Astrocyte (in vitro differentiated cells and primary cell): ENCODE measurements at regions not wholly inside any gene's neighbourhood (a gene's known extent, or its start where the extent isn't known, plus 50 kb on each side); places are given as distances from the start of the nearest gene placed in this dataset.

ENCODE experiments used
- DNase-seq: peaks from one replicate; pipeline ENCODE4 v3.0.0-alpha.2; 2010; ENCODE audit warnings: low read depth
- FAIRE-seq: peaks from 2 replicates; lab custom pipeline; 2011; peaks lifted over from hg19 to GRCh38; lab: Jason Lieb, UNC
- H2AFZ ChIP-seq: 2 replicates; pipeline ENCODE4 v1.6.0; 2012; ENCODE audit warnings: low read depth, low read length, inconsistent platforms
- H3K27ac ChIP-seq: 2 replicates; pipeline ENCODE4 v1.5.1; 2011; ENCODE audit warnings: low read depth, low read length, inconsistent platforms
- H3K27me3 ChIP-seq: 2 replicates; pipeline ENCODE4 v1.6.0; 2011; ENCODE audit warnings: low read length, inconsistent platforms; ENCODE audit not compliant: insufficient read depth
- H3K36me3 ChIP-seq: 2 replicates; pipeline ENCODE4 v1.5.1; 2011; ENCODE audit warnings: low read length, inconsistent platforms; ENCODE audit not compliant: insufficient read depth
- H3K4me1 ChIP-seq: 2 replicates; pipeline ENCODE4 v1.5.1; 2011; ENCODE audit warnings: low read length, inconsistent platforms; ENCODE audit not compliant: insufficient read depth
- H3K4me2 ChIP-seq: 2 replicates; pipeline ENCODE4 v1.6.0; 2012; ENCODE audit warnings: low read length, inconsistent platforms
- H3K4me3 ChIP-seq: 2 replicates; pipeline ENCODE4 v1.5.1; 2011; ENCODE audit warnings: low read depth, mild to moderate bottlenecking, low read length, inconsistent platforms; ENCODE audit not compliant: insufficient read depth
- H3K79me2 ChIP-seq: 2 replicates; pipeline ENCODE4 v1.6.0; 2012; ENCODE audit warnings: mild to moderate bottlenecking, low read length, inconsistent platforms; ENCODE audit not compliant: insufficient read depth
- H3K9ac ChIP-seq: 2 replicates; pipeline ENCODE4 v1.6.0; 2012; ENCODE audit warnings: mild to moderate bottlenecking, low read length, inconsistent platforms
- H3K9me3 ChIP-seq: 2 replicates; pipeline ENCODE4 v1.5.1; 2012; ENCODE audit warnings: low read depth, mild to moderate bottlenecking, low read length, inconsistent platforms; ENCODE audit not compliant: insufficient read depth
- H4K20me1 ChIP-seq: 2 replicates; pipeline ENCODE4 v1.6.0; 2012; ENCODE audit warnings: low read length, inconsistent platforms; ENCODE audit not compliant: insufficient read depth
- H3K27ac Mint-ChIP-seq: one replicate; pipeline ENCODE4 v1.8.0; 2021; ENCODE audit warnings: mild to moderate bottlenecking, mixed read lengths; ENCODE audit not compliant: unreplicated experiment
- H3K27me3 Mint-ChIP-seq: one replicate; pipeline ENCODE4 v1.8.0; 2021; ENCODE audit warnings: low read depth, mixed read lengths; ENCODE audit not compliant: unreplicated experiment
- H3K36me3 Mint-ChIP-seq: one replicate; pipeline ENCODE4 v1.8.0; 2021; ENCODE audit warnings: low read depth, mixed read lengths; ENCODE audit not compliant: unreplicated experiment
- H3K4me1 Mint-ChIP-seq: one replicate; pipeline ENCODE4 v1.8.0; 2021; ENCODE audit warnings: low read depth, mixed read lengths; ENCODE audit not compliant: unreplicated experiment
- H3K4me3 Mint-ChIP-seq: one replicate; pipeline ENCODE4 v1.8.0; 2021; ENCODE audit warnings: mild to moderate bottlenecking, moderate library complexity, mixed read lengths; ENCODE audit not compliant: unreplicated experiment
- H3K9me3 Mint-ChIP-seq: one replicate; pipeline ENCODE4 v1.8.0; 2021; ENCODE audit warnings: mild to moderate bottlenecking, mixed read lengths; ENCODE audit not compliant: unreplicated experiment
- CTCF ChIP-seq: IDR thresholded peaks from 2 replicates; pipeline ENCODE4 v1.5.1; 2011; ENCODE audit warnings: low read depth, mild to moderate bottlenecking, inconsistent platforms, low read length, moderate library complexity; ENCODE audit not compliant: insufficient read depth
- EZH2 ChIP-seq: IDR thresholded peaks from 2 replicates; pipeline ENCODE4 v1.6.1; 2012; ENCODE audit warnings: mild to moderate bottlenecking, low read length, inconsistent platforms; ENCODE audit not compliant: insufficient read depth

DNA sequence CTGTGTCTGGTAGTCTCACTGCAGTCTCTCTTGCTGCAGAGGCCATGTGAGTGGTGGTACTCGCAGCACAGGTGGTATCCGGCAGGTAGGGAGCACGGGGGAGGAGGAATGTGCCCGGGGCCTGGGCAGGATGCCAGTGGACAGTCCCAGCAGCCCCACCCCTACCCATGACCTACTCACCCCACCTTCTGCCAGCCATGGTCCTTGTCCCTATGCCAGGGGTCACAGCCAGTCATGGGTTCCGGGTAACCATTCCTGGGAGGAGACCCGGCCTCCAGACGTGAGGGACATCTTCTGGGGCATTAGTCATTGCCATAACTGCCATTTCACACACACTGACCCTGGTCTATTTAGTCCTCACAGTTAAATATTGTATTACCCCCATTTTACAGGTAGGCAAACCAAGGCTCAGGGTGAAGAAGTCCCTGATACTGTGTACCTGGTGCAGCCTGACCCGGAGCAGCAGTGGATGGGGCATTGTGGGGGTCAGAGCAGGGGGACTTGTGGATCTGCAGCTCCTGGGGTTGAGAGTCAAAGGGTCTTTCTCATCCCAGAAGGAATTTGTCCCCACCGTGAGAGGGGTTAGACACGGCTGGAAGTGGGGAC is 58.8 kb upstream of the TAC4 start:
- TF ChIP-seq CTCF (no peak), EZH2 (no peak)
- H3K4me2 ChIP-seq = no peak overlapping the region
- H3K36me3 Mint-ChIP-seq = no peaks in the 10 kb centered on the region
- no peaks in the 10 kb centered on the region for H4K20me1 ChIP-seq
- H2AFZ ChIP-seq = no peak overlapping the region
- H3K4me3 Mint-ChIP-seq = no peak overlapping the region
- no peaks in the 10 kb centered on the region for H3K79me2 ChIP-seq
- H3K27me3 Mint-ChIP-seq = peaks cover 83% of the 10 kb centered on the region
- H3K4me3 ChIP-seq = no peak overlapping the region
- H3K36me3 ChIP-seq = no peaks in the 10 kb centered on the region
- no peaks in the 10 kb centered on the region for H3K9me3 Mint-ChIP-seq
- peaks cover 79% of the 10 kb centered on the region for H3K27me3 ChIP-seq
- DNase-seq = no peak
- no peak for FAIRE-seq
- H3K4me1 Mint-ChIP-seq = no peaks in the 10 kb centered on the region
- H3K9ac ChIP-seq = no peak overlapping the region
- no peaks in the 10 kb centered on the region for H3K4me1 ChIP-seq
- H3K27ac ChIP-seq = no peak overlapping the region
- H3K27ac Mint-ChIP-seq = no peak overlapping the region
- H3K9me3 ChIP-seq = no peaks in the 10 kb centered on the region

GRCh38 chr17:49907279-49907678 is 59.4 kb upstream of the TAC4 start:
- no peak overlapping the region for H3K27ac Mint-ChIP-seq
- H3K9me3 Mint-ChIP-seq = no peaks in the 10 kb centered on the region
- Histone ChIP-seq H3K9ac (no peak overlapping the region), H3K9me3 (no peaks in the 10 kb centered on the region), H3K4me3 (no peak overlapping the region), H4K20me1 (no peaks in the 10 kb centered on the region), H2AFZ (no peak overlapping the region), H3K79me2 (no peaks in the 10 kb centered on the region), H3K27me3 (peaks cover 76% of the 10 kb centered on the region), H3K27ac (no peak overlapping the region), H3K4me2 (no peak overlapping the region), H3K36me3 (no peaks in the 10 kb centered on the region), H3K4me1 (no peaks in the 10 kb centered on the region)
- no peaks in the 10 kb centered on the region for H3K36me3 Mint-ChIP-seq
- no peak overlapping the region for H3K4me3 Mint-ChIP-seq
- FAIRE-seq = no peak
- TF ChIP-seq CTCF (no peak), EZH2 (no peak)
- H3K4me1 Mint-ChIP-seq = no peaks in the 10 kb centered on the region
- H3K27me3 Mint-ChIP-seq = peaks cover 84% of the 10 kb centered on the region
- no peak for DNase-seq

DNA sequence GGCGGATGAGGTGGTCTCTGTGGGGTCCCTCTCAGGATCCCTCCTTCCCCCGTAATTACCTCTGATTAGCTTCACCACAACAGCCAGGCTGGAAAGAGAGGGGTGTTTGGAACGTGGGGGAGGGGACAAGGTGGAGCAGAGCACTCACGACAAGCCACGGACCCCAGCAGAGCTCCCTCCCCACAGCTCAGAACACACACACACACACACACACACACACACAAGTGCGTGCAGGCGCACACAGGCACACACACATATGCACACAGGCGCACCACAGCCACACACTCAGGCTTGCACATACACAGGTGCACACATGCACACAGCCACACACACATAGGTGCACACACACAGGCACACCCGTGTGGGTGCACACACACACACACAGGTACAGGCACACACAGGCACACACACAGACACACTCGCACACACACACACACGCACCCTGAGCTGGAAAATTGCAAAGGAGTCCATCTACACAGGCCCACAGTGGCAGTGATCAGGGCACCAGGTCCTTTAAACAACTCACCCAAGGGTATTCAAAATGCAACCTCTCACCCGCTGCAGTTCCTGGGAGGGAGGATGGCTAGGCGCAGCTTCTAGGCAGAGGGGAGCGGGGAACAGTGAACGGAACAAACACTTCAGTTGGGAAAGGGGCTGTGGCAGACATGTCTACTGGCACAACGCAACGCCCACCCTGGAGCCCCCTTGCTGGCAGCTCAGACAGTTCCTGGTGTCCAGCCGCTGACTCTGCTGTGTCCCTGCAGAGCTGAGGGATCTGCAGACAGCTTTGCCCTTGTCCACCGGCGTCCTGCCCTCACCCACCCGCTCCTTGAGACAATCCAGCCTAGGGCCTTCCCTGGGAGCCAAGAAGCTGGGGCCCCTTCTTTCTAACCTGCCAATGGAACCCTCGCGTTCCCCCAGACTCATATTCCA is 59.9 kb upstream of the DLX4 start:
- FAIRE-seq (no peak), DNase-seq (no peak)
- H3K4me3 ChIP-seq = no peak overlapping the region
- H3K4me2 ChIP-seq = no peak overlapping the region
- Mint-ChIP-seq H3K4me3 (no peak overlapping the region), H3K27ac (no peak overlapping the region), H3K4me1 (peaks cover 4% of the 10 kb centered on the region), H3K27me3 (peaks cover 81% of the 10 kb centered on the region), H3K36me3 (no peaks in the 10 kb centered on the region), H3K9me3 (no peaks in the 10 kb centered on the region)
- no peaks in the 10 kb centered on the region for H3K9me3 ChIP-seq
- H3K36me3 ChIP-seq = no peaks in the 10 kb centered on the region
- H4K20me1 ChIP-seq = no peaks in the 10 kb centered on the region
- no peak overlapping the region for H3K9ac ChIP-seq
- H3K79me2 ChIP-seq = no peaks in the 10 kb centered on the region
- H3K4me1 ChIP-seq = peaks cover 10% of the 10 kb centered on the region
- TF ChIP-seq CTCF (no peak), EZH2 (no peak)
- no peak overlapping the region for H3K27ac ChIP-seq
- no peak overlapping the region for H2AFZ ChIP-seq
- H3K27me3 ChIP-seq = peaks cover 62% of the 10 kb centered on the region
